ENCODE measurements at regions not wholly inside any gene's neighbourhood (a gene's known extent, or its start where the extent isn't known, plus 50 kb on each side); places are given as distances from the start of the nearest gene placed in this dataset.

GRCh38 chr2:2715036-2715818 is 384.2 kb upstream of the MYT1L start:
- Mint-ChIP-seq H3K9me3 (no peaks in the 10 kb centered on the region), H3K36me3 (no peaks in the 10 kb centered on the region), H3K27me3 (ENCODE audit: low read depth) (peaks cover 57% of the 10 kb centered on the region), H3K4me1 (no peaks in the 10 kb centered on the region), H3K27ac (no peak overlapping the region), H3K4me3 (no peak overlapping the region)
- TF ChIP-seq CTCF (IDR thresholded peaks at IDR 0.05; ENCODE audit: unreplicated experiment): no peak
- DNase-seq (ENCODE audit: low spot score in 2 of 2, unreplicated experiment in 2 of 2): no peak

GRCh38 chr2:2714408-2714807 is 383.3 kb upstream of the MYT1L start:
- Mint-ChIP-seq H3K4me1 (no peaks in the 10 kb centered on the region), H3K27ac (no peak overlapping the region), H3K36me3 (no peaks in the 10 kb centered on the region), H3K4me3 (no peak overlapping the region), H3K27me3 (ENCODE audit: low read depth) (peaks cover 59% of the 10 kb centered on the region), H3K9me3 (no peaks in the 10 kb centered on the region)
- TF ChIP-seq CTCF (IDR thresholded peaks at IDR 0.05; ENCODE audit: unreplicated experiment): no peak
- DNase-seq (ENCODE audit: low spot score in 2 of 2, unreplicated experiment in 2 of 2): no peak

GRCh38 chr2:2709431-2709770 is 378.3 kb upstream of the MYT1L start:
- Mint-ChIP-seq H3K36me3 (no peaks in the 10 kb centered on the region), H3K9me3 (no peaks in the 10 kb centered on the region), H3K27ac (no peak overlapping the region), H3K4me3 (no peak overlapping the region), H3K4me1 (no peaks in the 10 kb centered on the region), H3K27me3 (ENCODE audit: low read depth) (peaks cover 41% of the 10 kb centered on the region)
- DNase-seq (ENCODE audit: low spot score in 2 of 2, unreplicated experiment in 2 of 2): no peak
- no peak for TF ChIP-seq CTCF (IDR thresholded peaks at IDR 0.05; ENCODE audit: unreplicated experiment)

GRCh38 chr2:2708575-2709430 is 377.7 kb upstream of the MYT1L start:
- Mint-ChIP-seq H3K4me1 (no peaks in the 10 kb centered on the region), H3K27me3 (ENCODE audit: low read depth) (peaks cover 41% of the 10 kb centered on the region), H3K27ac (no peak overlapping the region), H3K9me3 (no peaks in the 10 kb centered on the region), H3K36me3 (no peaks in the 10 kb centered on the region), H3K4me3 (no peak overlapping the region)
- DNase-seq (ENCODE audit: low spot score in 2 of 2, unreplicated experiment in 2 of 2): no peak
- TF ChIP-seq CTCF (IDR thresholded peaks at IDR 0.05; ENCODE audit: unreplicated experiment): no peak

GRCh38 chr2:2707206-2707991 is 376.3 kb upstream of the MYT1L start:
- H3K27me3 Mint-ChIP-seq (ENCODE audit: low read depth): peaks cover 34% of the 10 kb centered on the region
- TF ChIP-seq CTCF (IDR thresholded peaks at IDR 0.05; ENCODE audit: unreplicated experiment): no peak
- no peaks in the 10 kb centered on the region for H3K4me1 Mint-ChIP-seq
- H3K9me3 Mint-ChIP-seq: no peaks in the 10 kb centered on the region
- H3K27ac Mint-ChIP-seq: no peak overlapping the region
- H3K36me3 Mint-ChIP-seq: no peaks in the 10 kb centered on the region
- H3K4me3 Mint-ChIP-seq: no peak overlapping the region
- no peak for DNase-seq (ENCODE audit: low spot score in 2 of 2, unreplicated experiment in 2 of 2)

Measured in mesothelial cell of epicardium (in vitro differentiated cells).